Activated T-helper 17 cell treated with anti-CD3 and anti-CD28 coated beads, Interleukin-2, amount 50 U/mL, for 72 hours (primary cell): ENCODE measurements at regions not wholly inside any gene's neighbourhood (a gene's known extent, or its start where the extent isn't known, plus 50 kb on each side); places are given as distances from the start of the nearest gene placed in this dataset.

Source experiments
- ATAC-seq: fragments of 150-1000 bp; cut with Tn5 transposase; replicated peaks from 2 replicates; pipeline ENCODE4 v1.10.0; 2021; ENCODE audit warnings: mild to moderate bottlenecking, moderate library complexity
- H3K27ac Mint-ChIP-seq: one replicate; pipeline ENCODE4 v1.8.0; 2022; ENCODE audit warnings: mixed read lengths
- H3K27me3 Mint-ChIP-seq: one replicate; pipeline ENCODE4 v1.8.0; 2022; ENCODE audit warnings: mixed read lengths
- H3K36me3 Mint-ChIP-seq: one replicate; pipeline ENCODE4 v1.8.0; 2022; ENCODE audit warnings: low read depth, mild to moderate bottlenecking, mixed read lengths
- H3K4me1 Mint-ChIP-seq: one replicate; pipeline ENCODE4 v1.8.0; 2022; ENCODE audit warnings: mixed read lengths
- H3K4me3 Mint-ChIP-seq: one replicate; pipeline ENCODE4 v1.8.0; 2022; ENCODE audit warnings: mild to moderate bottlenecking, mixed read lengths
- H3K9me3 Mint-ChIP-seq: one replicate; pipeline ENCODE4 v1.8.0; 2022; ENCODE audit warnings: mixed read lengths

GRCh38 chr12:102568276-102568675 lies 87.9 kb upstream of the IGF1 start:
- H3K4me3 Mint-ChIP-seq = no peak overlapping the region
- H3K27me3 Mint-ChIP-seq = no peaks in the 10 kb centered on the region
- H3K36me3 Mint-ChIP-seq = no peaks in the 10 kb centered on the region
- no peaks in the 10 kb centered on the region for H3K9me3 Mint-ChIP-seq
- ATAC-seq = no peak
- no peaks in the 10 kb centered on the region for H3K4me1 Mint-ChIP-seq
- no peak overlapping the region for H3K27ac Mint-ChIP-seq

- Mint-ChIP-seq H3K27me3 (peaks cover 4% of the 10 kb centered on the region), H3K9me3 (peaks cover 4% of the 10 kb centered on the region), H3K27ac (no peak overlapping the region), H3K36me3 (no peaks in the 10 kb centered on the region), H3K4me1 (no peaks in the 10 kb centered on the region), H3K4me3 (no peak overlapping the region)
- ATAC-seq = no peak
Measured at GRCh38 chr12:102567031-102567985, 86.9 kb upstream of the IGF1 start.

- no peak for ATAC-seq
- H3K27ac Mint-ChIP-seq = no peak overlapping the region
- peaks cover 4% of the 10 kb centered on the region for H3K27me3 Mint-ChIP-seq
- H3K4me1 Mint-ChIP-seq = no peaks in the 10 kb centered on the region
- H3K36me3 Mint-ChIP-seq = no peaks in the 10 kb centered on the region
- H3K9me3 Mint-ChIP-seq = peaks cover 4% of the 10 kb centered on the region
- no peak overlapping the region for H3K4me3 Mint-ChIP-seq
Measured at GRCh38 chr12:102565555-102565954, 85.2 kb upstream of the IGF1 start.

- Mint-ChIP-seq H3K27ac (no peak overlapping the region), H3K36me3 (no peaks in the 10 kb centered on the region), H3K9me3 (peaks cover 4% of the 10 kb centered on the region), H3K4me3 (no peak overlapping the region), H3K4me1 (no peaks in the 10 kb centered on the region), H3K27me3 (peaks cover 10% of the 10 kb centered on the region)
- no peak for ATAC-seq
Measured at GRCh38 chr12:102564026-102564425, 83.7 kb upstream of the IGF1 start.

GRCh38 chr12:102562836-102563425 lies 82.6 kb upstream of the IGF1 start:
- Mint-ChIP-seq H3K36me3 (no peaks in the 10 kb centered on the region), H3K9me3 (peaks cover 4% of the 10 kb centered on the region), H3K27ac (no peak overlapping the region), H3K4me1 (no peaks in the 10 kb centered on the region), H3K4me3 (no peak overlapping the region), H3K27me3 (peaks cover 10% of the 10 kb centered on the region)
- ATAC-seq = no peak

GRCh38 chr12:102551186-102551585 lies 70.8 kb upstream of the IGF1 start:
- H3K27me3 Mint-ChIP-seq = peaks cover 4% of the 10 kb centered on the region
- H3K4me3 Mint-ChIP-seq = no peak overlapping the region
- H3K27ac Mint-ChIP-seq = no peak overlapping the region
- H3K36me3 Mint-ChIP-seq = no peaks in the 10 kb centered on the region
- H3K4me1 Mint-ChIP-seq = no peaks in the 10 kb centered on the region
- peaks cover 5% of the 10 kb centered on the region for H3K9me3 Mint-ChIP-seq
- ATAC-seq = no peak

GRCh38 chr12:102549691-102550090 lies 69.3 kb upstream of the IGF1 start:
- Mint-ChIP-seq H3K4me3 (no peak overlapping the region), H3K4me1 (no peaks in the 10 kb centered on the region), H3K27me3 (peaks cover 4% of the 10 kb centered on the region), H3K27ac (no peak overlapping the region), H3K9me3 (peaks cover 5% of the 10 kb centered on the region), H3K36me3 (no peaks in the 10 kb centered on the region)
- ATAC-seq = no peak

GRCh38 chr12:102548543-102548942 lies 68.2 kb upstream of the IGF1 start:
- Mint-ChIP-seq H3K36me3 (no peaks in the 10 kb centered on the region), H3K27me3 (peaks cover 4% of the 10 kb centered on the region), H3K9me3 (peaks cover 5% of the 10 kb centered on the region), H3K4me3 (no peak overlapping the region), H3K27ac (no peak overlapping the region), H3K4me1 (no peaks in the 10 kb centered on the region)
- no peak for ATAC-seq

GRCh38 chr12:102543494-102544485 lies 63.4 kb upstream of the IGF1 start:
- H3K9me3 Mint-ChIP-seq = peaks cover 5% of the 10 kb centered on the region
- no peak overlapping the region for H3K4me3 Mint-ChIP-seq
- H3K27ac Mint-ChIP-seq = no peak overlapping the region
- H3K36me3 Mint-ChIP-seq = no peaks in the 10 kb centered on the region
- no peaks in the 10 kb centered on the region for H3K4me1 Mint-ChIP-seq
- peak; percentile 32 for ATAC-seq
- peaks cover 15% of the 10 kb centered on the region for H3K27me3 Mint-ChIP-seq

GRCh38 chr12:102542816-102543440 lies 62.6 kb upstream of the IGF1 start:
- Mint-ChIP-seq H3K9me3 (peaks cover 5% of the 10 kb centered on the region), H3K36me3 (no peaks in the 10 kb centered on the region), H3K4me3 (no peak overlapping the region), H3K4me1 (no peaks in the 10 kb centered on the region), H3K27me3 (peaks cover 21% of the 10 kb centered on the region), H3K27ac (no peak overlapping the region)
- no peak for ATAC-seq

- peaks cover 18% of the 10 kb centered on the region for H3K27me3 Mint-ChIP-seq
- H3K36me3 Mint-ChIP-seq = no peaks in the 10 kb centered on the region
- H3K4me3 Mint-ChIP-seq = no peak overlapping the region
- no peak for ATAC-seq
- H3K27ac Mint-ChIP-seq = no peak overlapping the region
- H3K4me1 Mint-ChIP-seq = no peaks in the 10 kb centered on the region
- H3K9me3 Mint-ChIP-seq = no peaks in the 10 kb centered on the region
Measured at GRCh38 chr12:102540815-102541385, 60.5 kb upstream of the IGF1 start.

GRCh38 chr12:102539651-102540553 lies 59.5 kb upstream of the IGF1 start:
- ATAC-seq = no peak
- H3K27me3 Mint-ChIP-seq = peaks cover 18% of the 10 kb centered on the region
- H3K4me3 Mint-ChIP-seq = no peak overlapping the region
- H3K9me3 Mint-ChIP-seq = no peaks in the 10 kb centered on the region
- H3K27ac Mint-ChIP-seq = no peak overlapping the region
- H3K36me3 Mint-ChIP-seq = no peaks in the 10 kb centered on the region
- H3K4me1 Mint-ChIP-seq = no peaks in the 10 kb centered on the region

- Mint-ChIP-seq H3K9me3 (no peaks in the 10 kb centered on the region), H3K27me3 (peaks cover 18% of the 10 kb centered on the region), H3K27ac (no peak overlapping the region), H3K4me3 (no peak overlapping the region), H3K36me3 (no peaks in the 10 kb centered on the region), H3K4me1 (no peaks in the 10 kb centered on the region)
- ATAC-seq = no peak
Measured at GRCh38 chr12:102535306-102535705, 54.9 kb upstream of the IGF1 start.
